H1 (cell line): ENCODE measurements at regions not wholly inside any gene's neighbourhood (a gene's known extent, or its start where the extent isn't known, plus 50 kb on each side); places are given as distances from the start of the nearest gene placed in this dataset.

ENCODE experiments used
- CTCF ChIA-PET: fragments of 300-600 bp; sonication (Branson Sonifier 250); formaldehyde crosslinking; loops from one replicate; lab custom pipeline; 2021; ENCODE audit not compliant: partially characterized antibody; lab: Charles Lee
- POLR2A ChIA-PET: fragments of 300-600 bp; sonication (Branson Sonifier 250); formaldehyde crosslinking; loops from one replicate; lab custom pipeline; 2021; ENCODE audit warnings: inconsistent platforms; ENCODE audit not compliant: partially characterized antibody; lab: Charles Lee
- DNase-seq, 2 experiments: peaks; one replicate each; pipeline versions ENCODE4 v3.0.0 to v3.0.0-alpha.2; 2010 to 2022; ENCODE audit warnings: low spot score in 2 of 2, low read depth in 1 of 2, mixed read lengths in 1 of 2
- FAIRE-seq: peaks from 2 replicates; lab custom pipeline; 2011; peaks lifted over from hg19 to GRCh38; lab: Jason Lieb, UNC
- H2AFZ ChIP-seq: 2 replicates; pipeline ENCODE4 v1.8.1; 2012; ENCODE audit warnings: low read length, inconsistent platforms
- H2AK5ac ChIP-seq: 2 replicates; pipeline ENCODE4 v1.6.1; 2013; ENCODE audit warnings: low read depth, low read length
- H2BK120ac ChIP-seq: replicated peaks from 2 replicates; pipeline ENCODE3; 2013; ENCODE audit warnings: low read depth, low read length, inconsistent platforms
- H2BK12ac ChIP-seq: 2 replicates; pipeline ENCODE4 v1.6.1; 2013; ENCODE audit warnings: low read depth, low read length
- H2BK15ac ChIP-seq: 2 replicates; pipeline ENCODE4 v1.6.1; 2013; ENCODE audit warnings: low read length
- H2BK20ac ChIP-seq: 2 replicates; pipeline ENCODE4 v1.6.1; 2013; ENCODE audit warnings: low read length
- H2BK5ac ChIP-seq: 2 replicates; pipeline ENCODE4 v1.6.1; 2013; ENCODE audit warnings: low read depth, low read length
- H3K14ac ChIP-seq: 2 replicates; pipeline ENCODE4 v1.6.1; 2013; ENCODE audit warnings: inconsistent platforms; ENCODE audit not compliant: insufficient read length
- H3K18ac ChIP-seq: 2 replicates; pipeline ENCODE4 v1.6.1; 2013; ENCODE audit warnings: low read length; ENCODE audit errors: extremely low read depth
- H3K23ac ChIP-seq: 2 replicates; pipeline ENCODE4 v1.6.1; 2013; ENCODE audit warnings: inconsistent platforms; ENCODE audit not compliant: insufficient read length
- H3K23me2 ChIP-seq: 2 replicates; pipeline ENCODE4 v1.6.1; 2013; ENCODE audit warnings: low read depth, low read length
- H3K27ac ChIP-seq: 2 replicates; pipeline ENCODE4 v1.6.1; 2011; ENCODE audit warnings: low read depth, low read length, inconsistent platforms
- H3K27me3 ChIP-seq, 4 experiments: replicated peaks in 1 of 4; 1 replicate in 1 of 4; 2 replicates in 3 of 4; pipeline versions ENCODE4 v1.6.1 to v1.8.1; 2011 to 2013; ENCODE audit warnings: low read length in 3 of 4, mild to moderate bottlenecking in 3 of 4, inconsistent platforms in 2 of 4, mixed read lengths in 2 of 4, moderate library complexity in 1 of 4; ENCODE audit not compliant: control insufficient read depth in 3 of 4, insufficient read depth in 3 of 4; ENCODE audit errors: extremely low read depth in 1 of 4
- H3K36me3 ChIP-seq, 4 experiments: 2 replicates each; pipeline versions ENCODE4 v1.6.1 to v1.8.1; 2011 to 2013; ENCODE audit warnings: mild to moderate bottlenecking in 4 of 4, low read length in 3 of 4, moderate library complexity in 2 of 4, control low read depth in 1 of 4, inconsistent platforms in 1 of 4; ENCODE audit not compliant: insufficient read depth in 4 of 4, control insufficient read depth in 2 of 4
- H3K4ac ChIP-seq: replicated peaks from 2 replicates; pipeline ENCODE3; 2013; ENCODE audit warnings: low read length, low read depth, mixed read lengths, inconsistent platforms; ENCODE audit not compliant: insufficient read length
- H3K4me1 ChIP-seq, 4 experiments: replicated peaks in 1 of 4; 1 replicate in 1 of 4; 2 replicates in 3 of 4; pipeline versions ENCODE4 v1.6.1 to v1.8.1; 2011 to 2013; ENCODE audit warnings: low read length in 3 of 4, inconsistent platforms in 2 of 4, mixed read lengths in 1 of 4; ENCODE audit not compliant: insufficient read depth in 4 of 4, control insufficient read depth in 3 of 4
- H3K4me2 ChIP-seq, 2 experiments: 2 replicates each; pipeline versions ENCODE4 v1.6.1 to v1.8.1; 2011 to 2013; ENCODE audit warnings: low read depth in 2 of 2, low read length in 2 of 2, control low read depth in 1 of 2, inconsistent platforms in 1 of 2, mild to moderate bottlenecking in 1 of 2; ENCODE audit not compliant: insufficient read depth in 1 of 2
- H3K4me3 ChIP-seq, 4 experiments: fragments of 200-600, 300-600 bp in 1 of 4; sonication (generic), shearing (Covaris generic), sonication (Bioruptor Twin) in 1 of 4; 2 replicates each; pipeline versions ENCODE4 v1.5.1 to v1.8.1; 2011 to 2016; ENCODE audit warnings: low read length in 4 of 4, low read depth in 3 of 4, control low read depth in 2 of 4, inconsistent platforms in 2 of 4, mild to moderate bottlenecking in 2 of 4, mixed read lengths in 1 of 4, moderate library complexity in 1 of 4; ENCODE audit not compliant: insufficient read depth in 2 of 4; ENCODE audit errors: extremely low read depth in 1 of 4
- H3K56ac ChIP-seq: replicated peaks from 2 replicates; pipeline ENCODE3; 2013; ENCODE audit warnings: low read depth, mild to moderate bottlenecking, mixed read lengths, low read length, inconsistent platforms; ENCODE audit not compliant: insufficient read length
- H3K79me1 ChIP-seq: 2 replicates; pipeline ENCODE4 v1.6.1; 2013; ENCODE audit warnings: low read depth, low read length, control low read depth
- H3K79me2 ChIP-seq, 2 experiments: 2 replicates each; pipeline versions ENCODE4 v1.6.1 to v1.8.1; 2012 to 2013; ENCODE audit warnings: low read length in 2 of 2, mild to moderate bottlenecking in 2 of 2, inconsistent platforms in 1 of 2; ENCODE audit not compliant: insufficient read depth in 2 of 2, control insufficient read depth in 1 of 2
- H3K9ac ChIP-seq, 4 experiments: replicated peaks in 1 of 4; 1 replicate in 1 of 4; 2 replicates in 3 of 4; pipeline versions ENCODE4 v1.6.1 to v1.8.1; 2011 to 2013; ENCODE audit warnings: low read depth in 3 of 4, low read length in 3 of 4, control low read depth in 2 of 4, mild to moderate bottlenecking in 2 of 4, moderate library complexity in 2 of 4, inconsistent platforms in 1 of 4; ENCODE audit errors: extremely low read depth in 1 of 4
- H3K9me3 ChIP-seq, 2 experiments: 2 replicates each; pipeline versions ENCODE4 v1.6.1 to v1.8.1; 2012 to 2013; ENCODE audit warnings: mild to moderate bottlenecking in 2 of 2, moderate library complexity in 2 of 2, control low read depth in 1 of 2, inconsistent platforms in 1 of 2, low read depth in 1 of 2, low read length in 1 of 2, mixed read lengths in 1 of 2; ENCODE audit not compliant: insufficient read depth in 2 of 2
- H4K20me1 ChIP-seq, 2 experiments: replicated peaks in 1 of 2; 2 replicates each; pipeline versions ENCODE3 to v1.8.1; 2011 to 2013; ENCODE audit warnings: inconsistent platforms in 2 of 2, low read length in 2 of 2, mild to moderate bottlenecking in 1 of 2; ENCODE audit not compliant: insufficient read depth in 2 of 2, control insufficient read depth in 1 of 2
- H4K5ac ChIP-seq: 2 replicates; pipeline ENCODE4 v1.6.1; 2013; ENCODE audit warnings: low read length, low read depth, mixed read lengths, inconsistent platforms; ENCODE audit not compliant: insufficient read length
- H4K8ac ChIP-seq: 2 replicates; pipeline ENCODE4 v1.8.0; 2013; ENCODE audit warnings: mild to moderate bottlenecking, moderate library complexity, low read length, inconsistent platforms; ENCODE audit not compliant: insufficient read depth; ENCODE audit errors: extremely low read depth
- H4K91ac ChIP-seq: replicated peaks from 2 replicates; pipeline ENCODE3; 2013; ENCODE audit warnings: low read length, mixed read lengths, inconsistent platforms; ENCODE audit not compliant: insufficient read length
- EZH2 ChIP-seq: fragments of 200-600 bp; sonication (generic); IDR thresholded peaks from 2 replicates; pipeline ENCODE4 v1.7.1; 2012; ENCODE audit warnings: low read depth, mild to moderate bottlenecking, moderate library complexity, low read length, inconsistent platforms; ENCODE audit not compliant: severe bottlenecking
- HDAC2 ChIP-seq, 2 experiments: fragments of 300-600 bp in 1 of 2; sonication (generic) in 1 of 2; IDR thresholded peaks; 2 replicates each; pipeline ENCODE4 v1.6.1; 2011 to 2012; ENCODE audit warnings: low read depth in 2 of 2, low read length in 2 of 2, mild to moderate bottlenecking in 2 of 2, moderate library complexity in 2 of 2, borderline replicate concordance in 1 of 2, inconsistent platforms in 1 of 2
- MAX ChIP-seq: IDR thresholded peaks from 2 replicates; pipeline ENCODE4 v1.6.1; 2012; ENCODE audit warnings: inconsistent platforms
- POLR2A ChIP-seq, 2 experiments: IDR thresholded peaks; 1 replicate in 1 of 2; 2 replicates in 1 of 2; pipeline ENCODE4 v1.6.1; 2011; ENCODE audit warnings: low read depth in 2 of 2, low read length in 2 of 2, mild to moderate bottlenecking in 2 of 2; ENCODE audit errors: control extremely low read depth in 1 of 2
- POLR2AphosphoS5 ChIP-seq: IDR thresholded peaks from 2 replicates; pipeline ENCODE4 v1.6.1; 2011; ENCODE audit warnings: low read depth, low read length
- RAD21 ChIP-seq, 2 experiments: IDR thresholded peaks in 1 of 2; conservative IDR thresholded peaks in 1 of 2; 2 replicates each; pipeline ENCODE4 v1.6.1; 2011; ENCODE audit warnings: low read depth in 2 of 2, low read length in 2 of 2, improper control_type of control experiment in 1 of 2, inconsistent platforms in 1 of 2, mild to moderate bottlenecking in 1 of 2, moderate library complexity in 1 of 2
- RNF2 ChIP-seq: fragments of 200-900, 300-1000 bp; sonication (generic); IDR thresholded peaks from 2 replicates; pipeline ENCODE4 v1.7.1; 2016; ENCODE audit warnings: borderline replicate concordance, low read depth, mild to moderate bottlenecking, antibody characterized with exemption, low read length; ENCODE audit not compliant: poor library complexity, severe bottlenecking; ENCODE audit errors: missing control alignments
- SP2 ChIP-seq: IDR thresholded peaks from 2 replicates; pipeline ENCODE4 v1.6.1; 2012; ENCODE audit warnings: mild to moderate bottlenecking, low read length, inconsistent platforms
- SRF ChIP-seq: IDR thresholded peaks from 2 replicates; pipeline ENCODE4 v1.6.1; 2011; ENCODE audit warnings: mild to moderate bottlenecking, low read depth, low read length, moderate library complexity
- TAF7 ChIP-seq: optimal IDR thresholded peaks from 2 replicates; pipeline ENCODE3; 2011; ENCODE audit warnings: low read depth, mild to moderate bottlenecking, inconsistent platforms, low read length, moderate library complexity, borderline replicate concordance
- TBP ChIP-seq: IDR thresholded peaks from 2 replicates; pipeline ENCODE4 v1.6.1; 2011; ENCODE audit warnings: low read depth, low read length, improper control_type of control experiment
- TEAD4 ChIP-seq: IDR thresholded peaks from 2 replicates; pipeline ENCODE4 v1.6.1; 2012; ENCODE audit warnings: low read depth, low read length, inconsistent platforms, mixed read lengths
- WGBS, 2 experiments: shearing (Covaris generic) in 1 of 2; methylation state at CpG; one replicate each; pipeline versions ENCODE4 v1.1.6 to v1.1.7; 2013 to 2015; ENCODE audit warnings: low lambda C conversion rate in 2 of 2, mixed read lengths in 2 of 2, inconsistent platforms in 1 of 2, low coverage in 1 of 2, missing lambda C conversion rate in 1 of 2; ENCODE audit not compliant: insufficient replicate concordance in 2 of 2, insufficient coverage in 1 of 2, insufficient read length in 1 of 2; ENCODE audit errors: extremely low coverage in 1 of 2, missing lambda C conversion rate in 1 of 2; 5-methylcytosine and 5-hydroxymethylcytosine counted together

GRCh38 chr11:15622231-15622890 is 507.6 kb downstream of the INSC start:
- no peak for DNase-seq
- Histone ChIP-seq H2BK15ac (no peak overlapping the region), H3K79me2 (no peaks in the 10 kb centered on the region), H3K56ac (no peak overlapping the region), H4K91ac (no peak overlapping the region), H3K27me3 (no peaks in the 10 kb centered on the region), H3K4ac (no peak overlapping the region), H2AFZ (peak overlapping the region; percentile 50; the same call in 1 of the 2 replicates), H3K9ac (no peak overlapping the region), H4K5ac (no peak overlapping the region), H3K79me1 (no peaks in the 10 kb centered on the region), H3K4me1 (peaks cover 0 to 5% (median 0%) of the 10 kb centered on the region in 4 experiments; a peak in 2 of 7 replicates), H4K20me1 (no peaks in the 10 kb centered on the region), H3K14ac (no peak overlapping the region), H2BK120ac (no peak overlapping the region), H3K23me2 (no peaks in the 10 kb centered on the region; the same call in 1 of the 2 replicates), H2BK20ac (no peak overlapping the region), H3K9me3 (no peaks in the 10 kb centered on the region), H3K23ac (no peak overlapping the region), H3K36me3 (no peaks in the 10 kb centered on the region), H4K8ac (no peak overlapping the region), H3K18ac (no peak overlapping the region), H3K4me2 (no peak overlapping the region), H2AK5ac (no peak overlapping the region), H2BK5ac (no peak overlapping the region), H3K27ac (no peak overlapping the region), H2BK12ac (no peak overlapping the region), H3K4me3 (no peak overlapping the region)
- ChIA-PET POLR2A (interaction anchor here (0.8 kb wide), 1 partner anchor 10 kb away, joined by 3 read pairs; no protein-coding TSS in a partner anchor), CTCF (interaction anchor here (0.8 to 4.6 kb wide), 10 partner anchors 8 to 991 kb away, joined by 3 to 38 read pairs (median 3); no protein-coding TSS in a partner anchor)
- FAIRE-seq = no peak
- WGBS, 2 experiments = 80% methylated on average over 8 of the region's 8 CpGs; no CpG with 5 or more reads in 1 of the 2 experiments
- TF ChIP-seq SRF = no peak
- TF ChIP-seq HDAC2 (IDR thresholded peaks at IDR 0.05; ENCODE audit: borderline replicate concordance in 1 of 2, low read depth in 2 of 2, low read length in 2 of 2) = no peak
- no peak for TF ChIP-seq MAX
- no peak for TF ChIP-seq POLR2A (IDR thresholded peaks at IDR 0.05; ENCODE audit: control extremely low read depth in 1 of 2, low read depth in 2 of 2, low read length in 2 of 2)
- no peak for TF ChIP-seq RAD21 (IDR thresholded peaks at IDR 0.05 in 1 of 2, conservative IDR thresholded peaks at IDR 0.05 in 1 of 2; ENCODE audit: low read depth in 2 of 2, low read length in 2 of 2)
- TF ChIP-seq POLR2AphosphoS5 = no peak
- TF ChIP-seq EZH2 = no peak
- TF ChIP-seq TEAD4 = no peak
- no peak for TF ChIP-seq TAF7
- TF ChIP-seq TBP = no peak
- TF ChIP-seq SP2 = no peak
- no peak for TF ChIP-seq RNF2
